ENCODE measurements at regions not wholly inside any gene's neighbourhood (a gene's known extent, or its start where the extent isn't known, plus 50 kb on each side); places are given as distances from the start of the nearest gene placed in this dataset.

DNA sequence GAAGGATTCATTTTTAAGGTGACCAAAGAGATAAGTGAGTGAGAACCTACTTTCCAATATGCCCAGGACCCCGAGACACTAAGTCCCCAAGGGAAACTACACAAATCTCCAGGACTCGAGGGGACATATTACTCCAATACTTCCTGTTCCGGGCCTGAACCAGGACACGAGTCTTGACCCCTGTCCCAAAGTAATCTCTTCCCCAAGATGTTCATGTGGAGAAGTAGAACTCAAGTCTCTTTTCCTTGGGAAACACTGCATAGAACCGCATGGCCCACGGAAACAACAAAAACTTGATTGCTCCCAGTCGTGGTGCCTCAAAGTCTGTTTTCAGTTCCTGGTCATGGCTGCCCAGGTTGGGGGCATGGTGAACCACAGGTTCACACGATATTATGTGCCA lies 87.2 kb upstream of the ZEB2 start:
- TF ChIP-seq, protein P1, sequence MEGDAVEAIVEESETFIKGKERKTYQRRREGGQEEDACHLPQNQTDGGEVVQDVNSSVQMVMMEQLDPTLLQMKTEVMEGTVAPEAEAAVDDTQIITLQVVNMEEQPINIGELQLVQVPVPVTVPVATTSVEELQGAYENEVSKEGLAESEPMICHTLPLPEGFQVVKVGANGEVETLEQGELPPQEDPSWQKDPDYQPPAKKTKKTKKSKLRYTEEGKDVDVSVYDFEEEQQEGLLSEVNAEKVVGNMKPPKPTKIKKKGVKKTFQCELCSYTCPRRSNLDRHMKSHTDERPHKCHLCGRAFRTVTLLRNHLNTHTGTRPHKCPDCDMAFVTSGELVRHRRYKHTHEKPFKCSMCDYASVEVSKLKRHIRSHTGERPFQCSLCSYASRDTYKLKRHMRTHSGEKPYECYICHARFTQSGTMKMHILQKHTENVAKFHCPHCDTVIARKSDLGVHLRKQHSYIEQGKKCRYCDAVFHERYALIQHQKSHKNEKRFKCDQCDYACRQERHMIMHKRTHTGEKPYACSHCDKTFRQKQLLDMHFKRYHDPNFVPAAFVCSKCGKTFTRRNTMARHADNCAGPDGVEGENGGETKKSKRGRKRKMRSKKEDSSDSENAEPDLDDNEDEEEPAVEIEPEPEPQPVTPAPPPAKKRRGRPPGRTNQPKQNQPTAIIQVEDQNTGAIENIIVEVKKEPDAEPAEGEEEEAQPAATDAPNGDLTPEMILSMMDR (IDR thresholded peaks at IDR 0.05): no peak
- no peak for TF ChIP-seq EP300 (IDR thresholded peaks at IDR 0.05)
